ENCODE measurements at regions not wholly inside any gene's neighbourhood (a gene's known extent, or its start where the extent isn't known, plus 50 kb on each side); places are given as distances from the start of the nearest gene placed in this dataset.
A peak's percentile ranks its signal among the peaks of the same experiment; 100 is the strongest.

- TF ChIP-seq RAD21 (IDR thresholded peaks at IDR 0.05; ENCODE audit: low read depth) (peak; percentile 38), POLR2A (IDR thresholded peaks at IDR 0.05; ENCODE audit: borderline replicate concordance, extremely low read depth, insufficient read depth, insufficient read length) (no peak), ZNF274 (IDR thresholded peaks at IDR 0.05; ENCODE audit: low read depth, low read length) (no peak)
These were observed 161.5 kb upstream of the KBTBD8 start (continued) for GRCh38 chr3:66836363-66837152.

GRCh38 chr3:66838704-66839103 is 159.4 kb upstream of the KBTBD8 start:
- Histone ChIP-seq H3K4me2 (ENCODE audit: low read length) (no peak overlapping the region), H3K27ac (ENCODE audit: low read depth, low read length) (no peak overlapping the region), H3K9me3 (ENCODE audit: control insufficient read depth in 1 of 2, insufficient read depth in 1 of 2, low read depth in 1 of 2, low read length in 2 of 2) (no peaks in the 10 kb centered on the region), H2AFZ (ENCODE audit: low read depth, low read length, poor library complexity, severe bottlenecking) (no peak overlapping the region), H3K27me3 (ENCODE audit: insufficient read depth, low read length) (no peaks in the 10 kb centered on the region), H3K4me3 (replicated peaks in 1 of 2; ENCODE audit: low read depth in 1 of 2, low read length in 2 of 2) (no peak overlapping the region), H3K36me3 (ENCODE audit: control insufficient read depth in 1 of 2, insufficient read depth in 2 of 2, low read length in 2 of 2) (no peaks in the 10 kb centered on the region), H3K4me1 (ENCODE audit: control insufficient read depth in 1 of 2, insufficient read depth in 2 of 2, low read length in 2 of 2) (no peaks in the 10 kb centered on the region), H4K20me1 (ENCODE audit: insufficient read depth) (no peaks in the 10 kb centered on the region), H3K9ac (ENCODE audit: low read length) (no peak overlapping the region), H3K9me2 (ENCODE audit: insufficient read depth) (no peaks in the 10 kb centered on the region), H3K79me2 (ENCODE audit: insufficient read depth, low read length) (no peaks in the 10 kb centered on the region)
- CTCF ChIA-PET, result interaction anchor here (1.5 kb wide), 1 partner anchor 562 kb away, joined by 3 read pairs; no protein-coding TSS in a partner anchor
- TF ChIP-seq CEBPB (IDR thresholded peaks at IDR 0.05; ENCODE audit: low read depth), result no peak
- TF ChIP-seq SRF (IDR thresholded peaks at IDR 0.05; ENCODE audit: low read depth), result no peak
- no peak for TF ChIP-seq YY1 (IDR thresholded peaks at IDR 0.05; ENCODE audit: extremely low read depth, insufficient replicate concordance, low read depth, low read length)
- TF ChIP-seq SP1 (IDR thresholded peaks at IDR 0.05; ENCODE audit: low read depth), result no peak
- TF ChIP-seq EZH2 (IDR thresholded peaks at IDR 0.05), result no peak
- TF ChIP-seq ZNF274 (IDR thresholded peaks at IDR 0.05; ENCODE audit: low read depth, low read length), result no peak
- no peak for TF ChIP-seq RAD21 (IDR thresholded peaks at IDR 0.05; ENCODE audit: low read depth)
- no peak for TF ChIP-seq POLR2AphosphoS5 (IDR thresholded peaks at IDR 0.05; ENCODE audit: low read depth, low read length)
- no peak for TF ChIP-seq ELF1 (IDR thresholded peaks at IDR 0.05; ENCODE audit: borderline replicate concordance, low read depth)
- TF ChIP-seq EGR1 (IDR thresholded peaks at IDR 0.05; ENCODE audit: low read depth), result no peak
- TF ChIP-seq ZBTB33 (IDR thresholded peaks at IDR 0.05; ENCODE audit: extremely low read depth, insufficient replicate concordance, low read length), result no peak
- TF ChIP-seq REST (IDR thresholded peaks at IDR 0.05; ENCODE audit: low read depth), result no peak
- no peak for TF ChIP-seq CBX3 (IDR thresholded peaks at IDR 0.05; ENCODE audit: low read depth)
- TF ChIP-seq POLR2A (IDR thresholded peaks at IDR 0.05; ENCODE audit: borderline replicate concordance, extremely low read depth, insufficient read depth, insufficient read length), result no peak
- no peak for TF ChIP-seq MAX (IDR thresholded peaks at IDR 0.05)
- TF ChIP-seq FOSL1 (IDR thresholded peaks at IDR 0.05; ENCODE audit: low read depth), result no peak
- TF ChIP-seq JUND (IDR thresholded peaks at IDR 0.05), result no peak
- intact Hi-C loops (cut with micrococcal nuclease), result no loop called here
- POLR2A ChIA-PET, result no interaction called here
- BruUV-seq (replicated peaks), result no TSS peak
- RAD21 ChIA-PET (ENCODE audit: low non-redundant PET in 1 of 2, low total read pairs in 2 of 2, uncharacterized antibody in 2 of 2, unreplicated experiment in 2 of 2), result interaction anchor here in 1 of 2 experiments (1.1 kb wide), 1 partner anchor 17 kb away, joined by 3 read pairs; no protein-coding TSS in a partner anchor
- no peak for ATAC-seq
- DNase-seq (ENCODE audit: low read depth, low spot score), result no peak

Data from HCT116 (cell line).